Uterus (tissue), 3 donors: ENCODE measurements at regions not wholly inside any gene's neighbourhood (a gene's known extent, or its start where the extent isn't known, plus 50 kb on each side); places are given as distances from the start of the nearest gene placed in this dataset.

ENCODE experiments used
- DNase-seq, 2 donors: peaks; one replicate each; pipeline ENCODE4 v3.0.0-alpha.2; 2019 to 2020
- H3K27ac ChIP-seq, 2 donors: fragments of 200-600 bp; sonication (generic); 1 replicate in 1 of 2; 2 replicates in 1 of 2; pipeline ENCODE4 v1.5.1; 2016 to 2018
- H3K27me3 ChIP-seq, 2 donors: fragments of 200-600 bp; sonication (generic); one replicate each; pipeline ENCODE4 v1.5.1; 2018 to 2019; ENCODE audit warnings: control low read depth in 1 of 2
- H3K36me3 ChIP-seq, 2 donors: fragments of 200-600 bp; sonication (generic); one replicate each; pipeline ENCODE4 v1.5.1; 2019; ENCODE audit warnings: control low read depth in 1 of 2
- H3K4me1 ChIP-seq, 2 donors: fragments of 200-600 bp; sonication (generic); one replicate each; pipeline ENCODE4 v1.5.1; 2018 to 2019; ENCODE audit warnings: control low read depth in 1 of 2
- H3K4me3 ChIP-seq, 2 donors: fragments of 200-600 bp; sonication (generic); 1 replicate in 1 of 2; 2 replicates in 1 of 2; pipeline ENCODE4 v1.5.1; 2018 to 2019; ENCODE audit warnings: mild to moderate bottlenecking in 1 of 2
- H3K9me3 ChIP-seq, 2 donors: fragments of 200-600 bp; sonication (generic); one replicate each; pipeline ENCODE4 v1.5.1; 2019; ENCODE audit warnings: control low read depth in 1 of 2
- CTCF ChIP-seq, 4 experiments: fragments of 200-600 bp in 2 of 4; fragments of 450-650 bp in 2 of 4; sonication (generic) in 2 of 4; IDR thresholded peaks; one replicate each; pipeline ENCODE4 v1.5.1; 2016 to 2019; ENCODE audit warnings: antibody characterized with exemption in 4 of 4, mild to moderate bottlenecking in 2 of 4, moderate library complexity in 1 of 4
- POLR2A ChIP-seq, 2 donors: fragments of 450-650 bp; IDR thresholded peaks; one replicate each; pipeline ENCODE4 v1.6.1; 2016; ENCODE audit warnings: antibody characterized with exemption in 2 of 2, mild to moderate bottlenecking in 1 of 2, moderate library complexity in 1 of 2
- intact Hi-C: fragments of 100-400 bp; cut with DNase I; formaldehyde crosslinking; loops from one replicate; pipeline ENCODE4 v1.15.1; 2023; ENCODE audit warnings: low total_unique reads
- donor health status: DM: yes; HTN: yes; CAD: no.

- Histone ChIP-seq H3K36me3 (no peaks in the 10 kb centered on the region), H3K27me3 (no peaks in the 10 kb centered on the region), H3K4me1 (no peaks in the 10 kb centered on the region), H3K9me3 (no peaks in the 10 kb centered on the region), H3K27ac (peak overlapping the region; percentile 26 to 52), H3K4me3 (no peak overlapping the region)
- no peak for TF ChIP-seq POLR2A (IDR thresholded peaks at IDR 0.05)
- no peak for TF ChIP-seq CTCF (IDR thresholded peaks at IDR 0.05)
- intact Hi-C loops, result no loop called here
- peak in 1 of 2 donors; percentile 18 for DNase-seq
Measured at GRCh38 chr19:28288572-28289264, 924.2 kb downstream of the UQCRFS1 start.

GRCh38 chr19:28285917-28286316, 927.0 kb downstream of the UQCRFS1 start:
- intact Hi-C loops, result no loop called here
- Histone ChIP-seq H3K27ac (no peak overlapping the region), H3K36me3 (no peaks in the 10 kb centered on the region), H3K4me3 (no peak overlapping the region), H3K27me3 (no peaks in the 10 kb centered on the region), H3K4me1 (no peaks in the 10 kb centered on the region), H3K9me3 (no peaks in the 10 kb centered on the region)
- TF ChIP-seq CTCF (IDR thresholded peaks at IDR 0.05), result no peak
- no peak for TF ChIP-seq POLR2A (IDR thresholded peaks at IDR 0.05)
- no peak for DNase-seq

GRCh38 chr19:28285078-28285477, 927.9 kb downstream of the UQCRFS1 start:
- H3K27me3 ChIP-seq, result no peaks in the 10 kb centered on the region
- H3K4me3 ChIP-seq, result no peak overlapping the region
- no peak for DNase-seq
- H3K4me1 ChIP-seq, result no peaks in the 10 kb centered on the region
- H3K36me3 ChIP-seq, result no peaks in the 10 kb centered on the region
- H3K27ac ChIP-seq, result no peak overlapping the region
- intact Hi-C loops, result no loop called here
- no peak for TF ChIP-seq CTCF (IDR thresholded peaks at IDR 0.05)
- TF ChIP-seq POLR2A (IDR thresholded peaks at IDR 0.05), result no peak
- no peaks in the 10 kb centered on the region for H3K9me3 ChIP-seq

GRCh38 chr19:28284389-28284788, 928.6 kb downstream of the UQCRFS1 start:
- DNase-seq, result no peak
- TF ChIP-seq CTCF (IDR thresholded peaks at IDR 0.05) (no peak), POLR2A (IDR thresholded peaks at IDR 0.05) (no peak)
- Histone ChIP-seq H3K36me3 (no peaks in the 10 kb centered on the region), H3K9me3 (no peaks in the 10 kb centered on the region), H3K27me3 (no peaks in the 10 kb centered on the region), H3K4me1 (no peaks in the 10 kb centered on the region), H3K27ac (no peak overlapping the region), H3K4me3 (no peak overlapping the region)
- intact Hi-C loops, result no loop called here

- intact Hi-C loops, result no loop called here
- Histone ChIP-seq H3K27ac (no peak overlapping the region), H3K27me3 (no peaks in the 10 kb centered on the region), H3K9me3 (no peaks in the 10 kb centered on the region), H3K4me3 (no peak overlapping the region), H3K36me3 (no peaks in the 10 kb centered on the region), H3K4me1 (no peaks in the 10 kb centered on the region)
- TF ChIP-seq CTCF (IDR thresholded peaks at IDR 0.05), result no peak
- no peak for TF ChIP-seq POLR2A (IDR thresholded peaks at IDR 0.05)
- no peak for DNase-seq
Measured at GRCh38 chr19:28283592-28283991, 929.4 kb downstream of the UQCRFS1 start.
